ENCODE measurements at regions not wholly inside any gene's neighbourhood (a gene's known extent, or its start where the extent isn't known, plus 50 kb on each side); places are given as distances from the start of the nearest gene placed in this dataset.

- no peak overlapping the region for H3K4me3 ChIP-seq (ENCODE audit: low read depth in 2 of 2, low read length in 1 of 2)
- H3K4me1 ChIP-seq (ENCODE audit: control insufficient read depth in 1 of 2, insufficient read depth in 2 of 2, low read depth in 1 of 2, low read length in 1 of 2): no peaks in the 10 kb centered on the region
- no peaks in the 10 kb centered on the region for H3F3A ChIP-seq (replicated peaks; ENCODE audit: insufficient read depth)
- H3K9me2 ChIP-seq: no peaks in the 10 kb centered on the region
- H3K9me3 ChIP-seq: no peaks in the 10 kb centered on the region
- H2AFZ ChIP-seq (ENCODE audit: low read depth): no peak overlapping the region
- H3K4me2 ChIP-seq: no peak overlapping the region
- POLR2A ChIA-PET: no interaction called here
- H3K9ac ChIP-seq: no peak overlapping the region
- no peaks in the 10 kb centered on the region for H4K20me1 ChIP-seq (ENCODE audit: insufficient read depth)
- CTCF ChIA-PET: no interaction called here
- no peak for DNase-seq
- 9% methylated on average over 2 of the region's 2 CpGs for WGBS (ENCODE audit: low lambda C conversion rate)
- H3K36me3 ChIP-seq (replicated peaks in 1 of 2; ENCODE audit: control insufficient read depth in 1 of 2, insufficient read depth in 2 of 2, low read length in 1 of 2): no peaks in the 10 kb centered on the region
- H3K79me2 ChIP-seq (ENCODE audit: insufficient read depth): no peaks in the 10 kb centered on the region
- TF ChIP-seq FOXJ3 (CRISPR knock-in tag; IDR thresholded peaks at IDR 0.05): no peak
- TF ChIP-seq TAF1 (IDR thresholded peaks at IDR 0.05; ENCODE audit: borderline replicate concordance, low read depth, low read length): no peak
- TF ChIP-seq USF2 (IDR thresholded peaks at IDR 0.05; ENCODE audit: borderline replicate concordance, low read depth, low read length): no peak
- no peaks in the 10 kb centered on the region for H3K27me3 ChIP-seq (ENCODE audit: insufficient read depth)
- no peak overlapping the region for H3K27ac ChIP-seq (ENCODE audit: low read depth in 2 of 2, low read length in 1 of 2)
Measured at GRCh38 chr3:190242147-190242546, 80.1 kb downstream of the CLDN1 start.

- Histone ChIP-seq H3K4me3 (ENCODE audit: low read depth in 2 of 2, low read length in 1 of 2) (no peak overlapping the region), H3F3A (replicated peaks; ENCODE audit: insufficient read depth) (no peaks in the 10 kb centered on the region), H3K9me3 (no peaks in the 10 kb centered on the region), H3K9ac (no peak overlapping the region), H3K36me3 (replicated peaks in 1 of 2; ENCODE audit: control insufficient read depth in 1 of 2, insufficient read depth in 2 of 2, low read length in 1 of 2) (no peaks in the 10 kb centered on the region), H3K27me3 (ENCODE audit: insufficient read depth) (no peaks in the 10 kb centered on the region), H3K79me2 (ENCODE audit: insufficient read depth) (no peaks in the 10 kb centered on the region), H4K20me1 (ENCODE audit: insufficient read depth) (no peaks in the 10 kb centered on the region), H3K27ac (ENCODE audit: low read depth in 2 of 2, low read length in 1 of 2) (no peak overlapping the region), H3K4me2 (no peak overlapping the region), H3K9me2 (no peaks in the 10 kb centered on the region), H3K4me1 (ENCODE audit: control insufficient read depth in 1 of 2, insufficient read depth in 2 of 2, low read depth in 1 of 2, low read length in 1 of 2) (no peaks in the 10 kb centered on the region), H2AFZ (ENCODE audit: low read depth) (no peak overlapping the region)
- ChIA-PET CTCF (no interaction called here), POLR2A (no interaction called here)
- TF ChIP-seq POLR2AphosphoS5 (IDR thresholded peaks at IDR 0.05; ENCODE audit: low read depth, low read length) (no peak), EZH2phosphoT487 (IDR thresholded peaks at IDR 0.05; ENCODE audit: borderline replicate concordance, low read depth) (no peak), RXRA (IDR thresholded peaks at IDR 0.05; ENCODE audit: borderline replicate concordance, low read depth) (no peak), MEF2A (IDR thresholded peaks at IDR 0.05; ENCODE audit: borderline replicate concordance, low read depth) (no peak), IRF3 (IDR thresholded peaks at IDR 0.05; ENCODE audit: low read depth, low read length) (no peak), USF1 (IDR thresholded peaks at IDR 0.05; ENCODE audit: borderline replicate concordance, low read depth) (no peak), CHD2 (IDR thresholded peaks at IDR 0.05; ENCODE audit: low read length, partially characterized antibody) (no peak), GATA2 (CRISPR knock-in tag; IDR thresholded peaks at IDR 0.05) (no peak), TAF1 (IDR thresholded peaks at IDR 0.05; ENCODE audit: borderline replicate concordance, low read depth, low read length) (no peak), JUND (IDR thresholded peaks at IDR 0.05) (no peak), FOXM1 (IDR thresholded peaks at IDR 0.05; ENCODE audit: low read depth) (no peak), RCOR1 (IDR thresholded peaks at IDR 0.05; ENCODE audit: low read length) (no peak), USF2 (IDR thresholded peaks at IDR 0.05; ENCODE audit: borderline replicate concordance, low read depth, low read length) (no peak), RFX5 (IDR thresholded peaks at IDR 0.05; ENCODE audit: low read length) (no peak), GABPA (IDR thresholded peaks at IDR 0.05; ENCODE audit: low read depth) (no peak), NFIC (IDR thresholded peaks at IDR 0.05; ENCODE audit: borderline replicate concordance) (no peak), REST (IDR thresholded peaks at IDR 0.05; ENCODE audit: low read depth, low read length) (no peak)
- WGBS (ENCODE audit: low lambda C conversion rate): 5% methylated on average over 2 of the region's 2 CpGs
- no peak for DNase-seq
Measured at GRCh38 chr3:190239325-190239724, 82.9 kb downstream of the CLDN1 start.

Measured in SK-N-SH (cell line).